C4-2B (cell line): ENCODE measurements at regions not wholly inside any gene's neighbourhood (a gene's known extent, or its start where the extent isn't known, plus 50 kb on each side); places are given as distances from the start of the nearest gene placed in this dataset.

Experiments used
- ZFX ChIP-seq: fragments of 450-650 bp; IDR thresholded peaks from 2 replicates; pipeline ENCODE4 v1.6.1; 2017
- TF ChIP-seq, protein P1 (sequence below): fragments of 450-650 bp; conservative IDR thresholded peaks from 2 replicates; pipeline ENCODE4 v1.5.1; 2017; ENCODE audit warnings: mild to moderate bottlenecking

GRCh38 chr1:87196110-87196827 lies 132.4 kb upstream of the LMO4 start:
- TF ChIP-seq, protein P1, sequence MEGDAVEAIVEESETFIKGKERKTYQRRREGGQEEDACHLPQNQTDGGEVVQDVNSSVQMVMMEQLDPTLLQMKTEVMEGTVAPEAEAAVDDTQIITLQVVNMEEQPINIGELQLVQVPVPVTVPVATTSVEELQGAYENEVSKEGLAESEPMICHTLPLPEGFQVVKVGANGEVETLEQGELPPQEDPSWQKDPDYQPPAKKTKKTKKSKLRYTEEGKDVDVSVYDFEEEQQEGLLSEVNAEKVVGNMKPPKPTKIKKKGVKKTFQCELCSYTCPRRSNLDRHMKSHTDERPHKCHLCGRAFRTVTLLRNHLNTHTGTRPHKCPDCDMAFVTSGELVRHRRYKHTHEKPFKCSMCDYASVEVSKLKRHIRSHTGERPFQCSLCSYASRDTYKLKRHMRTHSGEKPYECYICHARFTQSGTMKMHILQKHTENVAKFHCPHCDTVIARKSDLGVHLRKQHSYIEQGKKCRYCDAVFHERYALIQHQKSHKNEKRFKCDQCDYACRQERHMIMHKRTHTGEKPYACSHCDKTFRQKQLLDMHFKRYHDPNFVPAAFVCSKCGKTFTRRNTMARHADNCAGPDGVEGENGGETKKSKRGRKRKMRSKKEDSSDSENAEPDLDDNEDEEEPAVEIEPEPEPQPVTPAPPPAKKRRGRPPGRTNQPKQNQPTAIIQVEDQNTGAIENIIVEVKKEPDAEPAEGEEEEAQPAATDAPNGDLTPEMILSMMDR, result no peak
- no peak for TF ChIP-seq ZFX
